ENCODE measurements at regions not wholly inside any gene's neighbourhood (a gene's known extent, or its start where the extent isn't known, plus 50 kb on each side); places are given as distances from the start of the nearest gene placed in this dataset.

DNA sequence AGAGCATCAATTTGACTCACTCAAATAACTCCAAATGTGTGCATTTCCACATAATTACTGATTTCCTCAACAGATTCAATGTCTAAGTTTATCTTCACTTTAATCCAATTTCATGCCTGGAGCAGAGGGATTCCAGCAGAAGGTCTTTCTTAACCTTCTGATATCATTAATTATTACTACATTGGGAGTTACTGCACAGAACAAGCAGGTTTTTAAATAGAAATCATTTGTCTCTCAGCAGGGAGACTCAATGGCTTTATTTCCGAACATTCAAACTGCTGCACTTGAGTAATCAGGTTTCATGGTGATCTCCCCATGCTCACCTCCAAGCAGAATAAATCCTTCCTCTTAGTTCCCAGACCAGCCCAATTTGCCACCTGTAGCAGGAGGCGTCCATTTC, 264.8 kb upstream of the IGF1R start:
- 71% methylated on average over 2 of the region's 2 CpGs for WGBS
- no peak for DNase-seq (ENCODE audit: low spot score in 2 of 2)
- Histone ChIP-seq H3K27ac (no peak overlapping the region), H3K27me3 (peaks cover 8% of the 10 kb centered on the region), H3K4me1 (no peaks in the 10 kb centered on the region), H3K36me3 (no peaks in the 10 kb centered on the region), H3K4me3 (no peak overlapping the region), H3K9me3 (peaks cover 6% of the 10 kb centered on the region)
- TF ChIP-seq POLR2AphosphoS5 (IDR thresholded peaks at IDR 0.05), result no peak
- TF ChIP-seq, protein P1, sequence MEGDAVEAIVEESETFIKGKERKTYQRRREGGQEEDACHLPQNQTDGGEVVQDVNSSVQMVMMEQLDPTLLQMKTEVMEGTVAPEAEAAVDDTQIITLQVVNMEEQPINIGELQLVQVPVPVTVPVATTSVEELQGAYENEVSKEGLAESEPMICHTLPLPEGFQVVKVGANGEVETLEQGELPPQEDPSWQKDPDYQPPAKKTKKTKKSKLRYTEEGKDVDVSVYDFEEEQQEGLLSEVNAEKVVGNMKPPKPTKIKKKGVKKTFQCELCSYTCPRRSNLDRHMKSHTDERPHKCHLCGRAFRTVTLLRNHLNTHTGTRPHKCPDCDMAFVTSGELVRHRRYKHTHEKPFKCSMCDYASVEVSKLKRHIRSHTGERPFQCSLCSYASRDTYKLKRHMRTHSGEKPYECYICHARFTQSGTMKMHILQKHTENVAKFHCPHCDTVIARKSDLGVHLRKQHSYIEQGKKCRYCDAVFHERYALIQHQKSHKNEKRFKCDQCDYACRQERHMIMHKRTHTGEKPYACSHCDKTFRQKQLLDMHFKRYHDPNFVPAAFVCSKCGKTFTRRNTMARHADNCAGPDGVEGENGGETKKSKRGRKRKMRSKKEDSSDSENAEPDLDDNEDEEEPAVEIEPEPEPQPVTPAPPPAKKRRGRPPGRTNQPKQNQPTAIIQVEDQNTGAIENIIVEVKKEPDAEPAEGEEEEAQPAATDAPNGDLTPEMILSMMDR (IDR thresholded peaks at IDR 0.05), result no peak

DNA sequence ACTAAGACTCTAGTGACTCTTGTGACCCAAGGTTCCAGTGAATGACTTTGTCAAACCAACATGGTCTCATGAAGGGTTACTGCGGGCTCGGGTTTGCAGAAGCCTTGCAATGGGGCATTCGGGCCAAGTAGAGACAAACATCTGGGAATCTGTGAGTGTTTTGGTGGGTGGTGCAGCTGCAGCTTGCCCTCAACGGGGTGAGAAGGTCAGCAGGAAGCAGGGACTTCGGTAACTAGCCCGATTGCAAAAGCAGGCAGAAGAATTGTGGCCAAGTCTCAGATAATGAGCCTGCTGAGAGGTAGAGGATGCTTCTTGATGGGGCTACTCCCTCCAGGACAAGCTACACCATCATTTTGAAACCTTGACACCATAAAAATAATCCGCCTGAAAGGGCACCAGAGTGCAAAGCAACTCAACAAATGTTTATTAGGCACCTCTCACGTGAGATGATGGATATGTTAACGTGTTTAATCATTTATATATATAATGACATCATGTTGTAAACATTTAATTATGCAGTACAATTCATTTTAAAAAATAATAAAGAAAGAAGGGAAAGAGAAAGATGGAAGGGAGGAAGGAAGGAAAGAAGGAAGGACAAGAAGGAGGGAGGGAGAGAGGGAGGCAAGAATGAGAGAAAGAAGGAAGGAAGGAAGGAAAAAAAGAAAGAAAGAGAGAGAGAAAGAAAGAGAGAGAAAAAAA, 263.9 kb upstream of the IGF1R start:
- Histone ChIP-seq H3K4me3 (no peak overlapping the region), H3K4me1 (no peaks in the 10 kb centered on the region), H3K36me3 (no peaks in the 10 kb centered on the region), H3K27ac (no peak overlapping the region), H3K27me3 (peaks cover 8% of the 10 kb centered on the region), H3K9me3 (no peaks in the 10 kb centered on the region)
- TF ChIP-seq POLR2A (IDR thresholded peaks at IDR 0.05) (no peak), POLR2AphosphoS5 (IDR thresholded peaks at IDR 0.05) (no peak), EP300 (IDR thresholded peaks at IDR 0.05) (no peak)
- TF ChIP-seq, protein P1 (IDR thresholded peaks at IDR 0.05), result no peak
- DNase-seq (ENCODE audit: low spot score in 2 of 2), result no peak
- WGBS, result 70% methylated on average over 9 of the region's 9 CpGs

DNA sequence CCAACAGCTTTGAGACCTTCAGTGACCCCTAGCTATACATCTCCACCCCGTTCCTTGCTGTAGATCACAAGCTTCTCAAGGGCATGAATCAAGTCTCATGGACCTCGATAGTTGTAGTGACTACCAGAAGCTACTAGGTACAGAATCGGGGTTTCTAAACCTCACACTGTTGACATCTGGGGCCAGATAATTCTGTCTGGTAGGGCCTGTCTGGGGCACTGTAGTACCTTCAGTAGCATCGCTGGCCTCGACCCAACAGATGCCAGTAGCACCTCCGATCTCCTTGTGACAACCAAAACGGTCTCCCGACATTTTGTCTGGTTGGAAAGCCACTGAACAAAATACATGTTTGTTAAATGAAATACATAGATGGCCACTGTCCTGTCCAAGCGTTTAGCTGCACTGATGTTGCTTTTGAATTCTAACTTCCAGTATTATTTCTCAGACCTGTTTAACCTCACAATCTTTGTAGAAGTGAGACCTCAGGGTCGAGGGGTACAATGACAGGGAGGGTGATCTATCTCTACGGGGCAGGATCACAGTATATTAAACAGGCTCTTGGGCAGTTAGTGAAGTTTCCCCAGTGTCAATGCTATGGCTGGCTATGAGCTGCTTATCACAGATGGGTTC, 262.5 kb upstream of the IGF1R start:
- Histone ChIP-seq H3K27me3 (peaks cover 8% of the 10 kb centered on the region), H3K4me1 (no peaks in the 10 kb centered on the region), H3K9me3 (no peaks in the 10 kb centered on the region), H3K4me3 (no peak overlapping the region), H3K36me3 (no peaks in the 10 kb centered on the region), H3K27ac (no peak overlapping the region)
- 82% methylated on average over 11 of the region's 11 CpGs for WGBS
- TF ChIP-seq POLR2A (IDR thresholded peaks at IDR 0.05) (no peak), POLR2AphosphoS5 (IDR thresholded peaks at IDR 0.05) (no peak), EP300 (IDR thresholded peaks at IDR 0.05) (no peak)
- TF ChIP-seq, protein P1 (IDR thresholded peaks at IDR 0.05), result no peak
- no peak for DNase-seq (ENCODE audit: low spot score in 2 of 2)

DNA sequence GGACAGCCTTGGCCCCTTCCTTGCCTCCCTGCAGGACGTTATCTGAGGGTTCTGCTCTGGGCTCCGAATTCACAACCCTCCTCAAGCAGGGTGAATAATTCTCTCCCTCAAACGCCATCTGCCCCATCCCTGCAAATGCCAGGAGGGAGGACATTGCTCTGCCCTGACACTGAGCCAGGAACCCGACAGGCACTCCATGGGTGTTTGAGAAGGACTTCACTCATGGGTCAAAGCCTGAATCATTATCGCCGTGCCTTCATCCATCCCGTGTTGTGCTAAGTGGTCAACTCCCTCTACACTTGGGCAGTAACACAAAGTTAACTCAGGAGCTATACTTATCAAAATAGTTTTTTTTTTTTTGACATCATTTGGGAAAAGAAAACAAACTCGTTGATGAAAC, 261.8 kb upstream of the IGF1R start:
- no peak for DNase-seq (ENCODE audit: low spot score in 2 of 2)
- Histone ChIP-seq H3K9me3 (no peaks in the 10 kb centered on the region), H3K4me3 (no peak overlapping the region), H3K4me1 (no peaks in the 10 kb centered on the region), H3K27me3 (peaks cover 8% of the 10 kb centered on the region), H3K36me3 (no peaks in the 10 kb centered on the region), H3K27ac (no peak overlapping the region)
- no peak for TF ChIP-seq EP300 (IDR thresholded peaks at IDR 0.05)
- 74% methylated on average over 8 of the region's 8 CpGs for WGBS

DNA sequence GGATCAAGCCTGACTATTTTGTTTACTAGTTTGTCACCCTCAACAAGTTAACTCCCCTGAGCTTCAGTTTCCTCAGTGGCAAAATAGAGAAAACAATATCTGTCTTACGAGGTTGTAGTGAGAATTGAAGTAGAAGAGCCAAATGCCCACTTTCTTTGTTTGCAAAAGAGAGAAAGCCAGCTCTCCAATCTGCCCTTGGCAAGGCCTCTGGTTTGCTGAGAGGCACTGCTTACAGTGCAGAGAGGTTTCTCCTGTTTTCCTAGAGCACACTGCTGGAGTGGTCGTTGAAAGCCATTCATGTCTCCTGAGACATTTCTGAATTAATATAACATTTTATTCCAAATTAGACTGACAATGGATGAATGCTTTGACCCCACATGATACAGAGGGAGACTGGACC, 260.5 kb upstream of the IGF1R start:
- H3K4me3 ChIP-seq, result no peak overlapping the region
- WGBS, result 53% methylated on average over 2 of the region's 2 CpGs
- no peak for DNase-seq (ENCODE audit: low spot score in 2 of 2)
- TF ChIP-seq, protein P1 (IDR thresholded peaks at IDR 0.05), result no peak
- TF ChIP-seq POLR2AphosphoS5 (IDR thresholded peaks at IDR 0.05) (no peak), EP300 (IDR thresholded peaks at IDR 0.05) (no peak), POLR2A (IDR thresholded peaks at IDR 0.05) (no peak)
- no peaks in the 10 kb centered on the region for H3K9me3 ChIP-seq
- no peaks in the 10 kb centered on the region for H3K4me1 ChIP-seq
- peaks cover 11% of the 10 kb centered on the region for H3K27me3 ChIP-seq
- H3K27ac ChIP-seq, result no peak overlapping the region
- no peaks in the 10 kb centered on the region for H3K36me3 ChIP-seq

Measured in suprapubic skin (tissue), 4 donors.